RKO (cell line): ENCODE measurements at regions not wholly inside any gene's neighbourhood (a gene's known extent, or its start where the extent isn't known, plus 50 kb on each side); places are given as distances from the start of the nearest gene placed in this dataset.

Experiments
- DNase-seq: peaks from one replicate; pipeline ENCODE4 v3.0.0-alpha.2; 2016; ENCODE audit warnings: low spot score

DNA sequence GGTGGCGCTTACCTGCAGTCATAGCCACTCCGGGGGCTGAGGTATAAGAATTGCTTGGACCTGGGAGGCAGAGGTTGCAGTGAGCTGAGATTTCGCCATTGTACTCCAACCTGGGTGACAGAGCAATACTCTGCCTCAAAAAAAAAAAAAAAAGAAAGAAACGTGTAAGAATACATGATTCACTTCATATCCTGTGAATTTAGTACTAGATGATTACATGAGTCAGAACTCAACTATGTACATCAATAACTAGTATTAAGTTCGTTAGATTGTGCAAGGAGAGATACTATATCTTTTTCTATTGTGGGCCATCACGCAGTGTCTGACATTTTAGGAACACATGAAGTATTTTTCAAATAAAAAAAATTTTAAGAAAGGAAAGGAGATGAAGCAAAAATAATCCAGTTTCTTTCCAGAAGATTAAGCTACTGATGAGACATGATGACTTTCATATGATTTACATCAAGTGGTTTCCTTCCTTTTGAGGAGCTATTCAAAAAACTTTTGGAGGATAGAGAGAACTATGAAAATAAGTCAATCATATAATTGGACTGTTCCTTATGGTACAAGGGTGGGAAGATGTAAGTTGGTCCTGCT, 64.7 kb upstream of the EXOC1L start:
- DNase-seq, result peak; percentile 70

DNA sequence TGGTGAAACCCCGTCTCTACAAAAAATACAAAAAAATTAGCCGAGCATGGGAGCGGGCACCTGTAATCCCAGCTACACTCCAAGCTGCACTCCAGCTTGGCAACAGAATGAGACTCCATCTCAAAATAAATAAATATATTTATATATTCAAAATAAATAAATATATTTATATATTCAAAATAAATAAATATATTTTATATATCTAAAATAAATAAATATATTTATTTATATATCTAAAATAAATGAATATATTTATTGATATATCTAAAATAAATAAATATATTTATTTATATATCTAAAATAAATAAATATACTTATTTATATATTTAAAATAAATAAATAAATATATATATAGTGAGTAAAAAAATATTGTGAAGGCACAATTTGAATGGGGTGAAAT, 63.4 kb upstream of the EXOC1L start:
- DNase-seq, result no peak

DNA sequence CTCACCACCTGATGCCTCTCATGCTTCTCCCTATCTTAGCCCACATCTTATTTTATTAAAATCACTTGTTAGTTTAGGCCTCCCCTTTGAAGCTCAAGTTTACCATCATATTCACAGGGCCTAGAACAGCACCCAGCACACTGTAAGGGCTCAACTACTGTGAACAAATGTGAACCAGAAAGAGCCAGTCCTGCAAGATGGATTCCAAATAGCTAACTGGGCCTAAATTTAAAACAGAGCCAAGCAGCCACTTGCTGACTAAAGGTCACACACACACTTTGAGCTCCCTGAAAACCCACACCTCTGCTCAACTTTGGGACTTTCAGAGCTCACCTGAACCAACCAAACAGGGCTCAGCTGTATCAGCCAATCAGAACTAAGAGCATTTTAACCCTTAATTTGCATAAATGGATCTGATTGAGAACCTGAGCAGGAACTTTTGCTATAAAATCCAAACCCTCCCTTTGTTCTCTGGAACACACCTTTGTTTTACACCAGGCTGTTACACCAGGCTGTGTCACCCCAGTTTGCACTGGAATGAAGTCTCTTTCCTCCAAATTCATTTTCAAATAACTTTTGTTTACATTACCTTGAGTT, 62.1 kb upstream of the EXOC1L start:
- no peak for DNase-seq

DNA sequence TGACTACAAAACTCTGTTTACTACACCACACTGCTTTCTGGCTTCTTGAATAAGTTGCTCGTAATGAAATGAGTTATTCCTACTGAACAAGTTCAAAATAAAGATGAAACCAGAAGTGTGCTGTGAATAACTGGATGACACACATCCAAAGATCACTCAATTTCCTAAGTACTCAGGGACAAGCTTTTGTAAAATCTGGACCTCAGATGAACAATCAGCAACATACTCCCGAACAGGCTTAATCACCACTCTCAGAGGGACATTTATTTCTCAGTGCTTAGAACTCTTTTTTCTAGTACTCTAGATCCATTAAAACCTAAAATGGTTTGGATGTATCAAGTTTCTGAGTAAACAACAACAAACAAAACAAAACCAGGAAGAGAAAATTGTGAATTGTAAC, 61.5 kb upstream of the EXOC1L start:
- DNase-seq, result peak; percentile 15

DNA sequence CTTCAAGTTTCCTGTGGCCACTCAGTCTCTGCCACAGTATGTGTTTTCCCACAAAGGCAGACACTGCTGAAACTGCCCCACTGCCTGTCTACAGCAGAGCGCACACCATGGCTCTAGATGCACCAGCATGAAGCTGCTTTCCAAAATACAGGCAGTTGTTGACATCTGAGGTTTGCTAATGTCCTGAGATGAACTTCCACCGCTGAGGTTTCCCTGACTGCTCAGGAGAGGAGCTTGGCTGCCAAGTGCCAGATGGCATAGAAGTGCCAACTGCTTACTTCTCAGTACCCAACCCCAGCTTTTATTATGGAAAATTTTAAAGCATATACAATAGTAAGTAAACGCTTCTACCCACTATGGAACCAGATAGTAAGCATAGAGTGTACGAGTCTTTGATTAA, 61.0 kb upstream of the EXOC1L start:
- no peak for DNase-seq

DNA sequence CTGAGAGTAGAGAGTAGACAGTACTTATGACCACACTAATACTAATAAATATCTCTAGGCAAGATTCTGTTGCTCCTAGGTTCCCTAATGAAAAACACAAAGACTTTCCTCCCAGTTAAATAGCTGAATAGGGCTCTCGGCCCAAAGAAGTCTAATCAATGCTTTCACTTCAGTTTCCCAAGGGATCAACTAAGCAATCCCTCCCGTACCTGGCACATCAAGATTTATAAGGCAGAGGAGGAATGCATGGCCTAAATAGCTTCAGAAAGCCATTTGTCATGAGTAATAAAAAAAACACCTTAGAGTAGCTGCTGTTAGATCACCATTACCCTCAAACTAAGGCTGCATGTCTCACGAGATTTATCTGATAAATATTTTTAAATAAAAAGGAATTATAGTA, 56.8 kb upstream of the EXOC1L start:
- DNase-seq, result no peak

DNA sequence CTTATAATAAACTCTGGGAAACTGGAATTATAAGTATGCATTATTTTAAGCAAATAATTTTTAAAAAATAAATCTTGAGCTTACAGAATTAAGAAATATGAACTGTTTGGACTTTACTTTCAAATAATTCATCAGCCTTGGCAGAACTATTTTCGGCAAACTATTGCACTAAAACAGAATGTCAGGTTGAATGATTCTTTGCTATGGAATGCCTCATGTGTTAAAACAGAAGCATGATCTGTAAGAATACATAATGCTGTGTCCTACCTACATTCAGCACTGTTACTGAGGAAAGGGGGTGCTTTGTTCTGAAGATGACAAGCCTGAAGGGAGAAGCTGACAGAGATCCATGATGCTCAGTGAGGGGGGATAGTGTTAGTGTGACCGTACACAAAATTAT, 55.6 kb upstream of the EXOC1L start:
- no peak for DNase-seq

DNA sequence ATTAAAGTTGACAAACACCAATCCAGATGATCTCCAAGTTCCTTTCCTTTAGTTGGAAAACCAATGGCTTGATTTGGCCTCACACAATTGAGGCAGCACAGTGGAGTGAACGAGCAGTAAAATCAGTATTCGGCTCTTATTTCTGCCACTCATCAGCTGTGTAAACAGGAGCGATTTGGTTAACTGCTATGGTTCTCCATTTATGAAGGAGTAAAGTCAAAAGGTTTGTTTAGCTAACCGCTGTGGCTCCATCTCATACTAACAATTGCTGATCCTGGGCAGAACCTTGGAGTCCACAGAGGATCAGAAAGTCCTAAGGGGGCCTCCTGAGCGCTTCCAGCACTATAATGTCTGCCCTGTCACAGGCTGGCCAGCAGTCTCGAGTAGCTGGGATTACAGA, 54.5 kb upstream of the EXOC1L start:
- DNase-seq, result no peak

DNA sequence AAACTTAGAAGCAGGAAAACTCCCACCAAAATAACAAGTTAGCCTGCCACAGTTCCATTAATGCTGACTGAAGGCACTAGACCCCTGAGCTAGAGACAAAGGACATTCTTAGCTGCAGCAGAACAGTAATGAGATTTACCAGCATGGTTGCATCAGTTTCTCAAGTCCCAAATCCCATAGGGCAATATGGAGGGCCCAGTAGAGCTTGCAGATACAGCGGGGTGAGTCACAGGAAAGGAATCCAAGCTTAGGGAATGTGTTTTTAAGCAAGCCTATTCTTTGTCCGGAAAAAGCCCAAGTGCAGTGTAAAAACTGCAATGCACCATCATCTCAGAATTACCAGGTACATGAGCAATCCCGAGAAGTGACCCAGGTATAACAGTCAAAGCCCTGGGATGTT, 51.3 kb upstream of the EXOC1L start:
- DNase-seq, result peak; percentile 25
